ENCODE measurements at regions not wholly inside any gene's neighbourhood (a gene's known extent, or its start where the extent isn't known, plus 50 kb on each side); places are given as distances from the start of the nearest gene placed in this dataset.
"Not testable (repeated sequence)": the region's sequence is repeated elsewhere in the genome, so short reads cannot be mapped to it uniquely, and the experiment has no call there.

- not testable (repeated sequence) for TF ChIP-seq CTCF (conservative IDR thresholded peaks at IDR 0.05; ENCODE audit: low read depth, low read length); EZH2 (IDR thresholded peaks at IDR 0.05; ENCODE audit: borderline replicate concordance, low read depth, low read length, poor library complexity, severe bottlenecking)
Measured at GRCh38 chr9:42757251-42757650, 573.8 kb downstream of the SPATA31A6 start.
